IPS DF 6.9 (cell line): ENCODE measurements at regions not wholly inside any gene's neighbourhood (a gene's known extent, or its start where the extent isn't known, plus 50 kb on each side); places are given as distances from the start of the nearest gene placed in this dataset.
A peak's percentile ranks its signal among the peaks of the same experiment; 100 is the strongest.
"Not testable (repeated sequence)": the region's sequence is repeated elsewhere in the genome, so short reads cannot be mapped to it uniquely, and the experiment has no call there.

Source experiments
- DNase-seq: peaks from one replicate; pipeline ENCODE4 v3.0.0-alpha.2; 2013; ENCODE audit warnings: low read depth, low spot score
- H3K27ac ChIP-seq: one replicate; pipeline ENCODE4 v1.5.1; 2013; ENCODE audit warnings: low read length, control low read depth
- H3K27me3 ChIP-seq: 2 replicates; pipeline ENCODE4 v1.6.1; 2013; ENCODE audit warnings: mild to moderate bottlenecking, low read length; ENCODE audit not compliant: control insufficient read depth, insufficient read depth
- H3K36me3 ChIP-seq: 2 replicates; pipeline ENCODE4 v1.6.1; 2013; ENCODE audit warnings: low read length; ENCODE audit not compliant: control insufficient read depth, insufficient read depth
- H3K4me1 ChIP-seq: 2 replicates; pipeline ENCODE4 v1.6.1; 2013; ENCODE audit warnings: low read length; ENCODE audit not compliant: control insufficient read depth, insufficient read depth
- H3K4me3 ChIP-seq: 2 replicates; pipeline ENCODE4 v1.5.1; 2013; ENCODE audit warnings: mild to moderate bottlenecking, low read length
- H3K9me3 ChIP-seq: 2 replicates; pipeline ENCODE4 v1.6.1; 2013; ENCODE audit warnings: low read length, inconsistent platforms; ENCODE audit not compliant: control insufficient read depth, insufficient read depth
- WGBS: extraction: QIAGEN DNeasy Blood & Tissue Kit; methylation state at CpG from one replicate; pipeline ENCODE4 v1.1.7; 2013; ENCODE audit warnings: mixed read lengths, missing lambda C conversion rate; ENCODE audit not compliant: insufficient read length, insufficient coverage; 5-methylcytosine and 5-hydroxymethylcytosine counted together

GRCh38 chr6:82783587-82784236 lies 281.9 kb downstream of the UBE3D start:
- H3K4me1 ChIP-seq = no peaks in the 10 kb centered on the region
- H3K9me3 ChIP-seq = no peaks in the 10 kb centered on the region
- no peaks in the 10 kb centered on the region for H3K27me3 ChIP-seq
- no CpG with 5 or more reads among the region's 6 CpGs for WGBS
- DNase-seq = peak; percentile 20
- no peak overlapping the region for H3K4me3 ChIP-seq
- H3K27ac ChIP-seq = no peak overlapping the region
- H3K36me3 ChIP-seq = no peaks in the 10 kb centered on the region

DNA sequence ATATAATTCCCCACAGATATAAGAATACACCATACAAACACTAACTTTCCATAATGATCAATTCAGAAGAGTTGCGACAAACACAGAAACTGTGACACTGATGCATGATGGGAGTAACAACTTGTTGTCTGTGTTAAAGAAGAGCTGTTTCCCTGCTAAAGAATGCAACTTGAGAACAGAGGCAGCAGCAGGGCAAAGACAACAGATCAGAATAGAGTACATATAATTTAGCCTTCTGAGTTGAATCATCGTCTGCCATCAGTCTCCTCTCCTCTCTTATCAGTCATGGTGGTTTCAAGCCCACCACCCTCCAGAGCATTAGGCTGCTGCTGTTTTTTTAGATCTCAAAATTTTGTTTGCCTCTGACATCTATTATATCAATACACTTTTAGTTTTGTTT lies 280.4 kb downstream of the UBE3D start:
- Histone ChIP-seq H3K27ac (no peak overlapping the region), H3K27me3 (no peaks in the 10 kb centered on the region), H3K36me3 (no peaks in the 10 kb centered on the region), H3K9me3 (no peaks in the 10 kb centered on the region), H3K4me1 (no peaks in the 10 kb centered on the region), H3K4me3 (no peak overlapping the region)
- WGBS = no CpG with 5 or more reads among the region's 2 CpGs
- DNase-seq = no peak

- Histone ChIP-seq H3K9me3 (no peaks in the 10 kb centered on the region), H3K4me1 (no peaks in the 10 kb centered on the region), H3K27me3 (no peaks in the 10 kb centered on the region), H3K27ac (no peak overlapping the region), H3K4me3 (no peak overlapping the region), H3K36me3 (no peaks in the 10 kb centered on the region)
- WGBS = no CpG with 5 or more reads among the region's 3 CpGs
- DNase-seq = no peak
Measured at GRCh38 chr6:82786248-82786647, 279.4 kb downstream of the UBE3D start.

GRCh38 chr6:82795940-82796339 lies 269.7 kb downstream of the UBE3D start:
- Histone ChIP-seq H3K27me3 (no peaks in the 10 kb centered on the region), H3K4me3 (no peak overlapping the region), H3K4me1 (no peaks in the 10 kb centered on the region), H3K27ac (no peak overlapping the region), H3K9me3 (no peaks in the 10 kb centered on the region), H3K36me3 (no peaks in the 10 kb centered on the region)
- no peak for DNase-seq
- no CpG with 5 or more reads among the region's 1 CpG for WGBS

- no peaks in the 10 kb centered on the region for H3K27me3 ChIP-seq
- no peak for DNase-seq
- no peak overlapping the region for H3K4me3 ChIP-seq
- no peaks in the 10 kb centered on the region for H3K9me3 ChIP-seq
- no CpG with 5 or more reads among the region's 2 CpGs for WGBS
- no peaks in the 10 kb centered on the region for H3K36me3 ChIP-seq
- H3K27ac ChIP-seq = no peak overlapping the region
- no peaks in the 10 kb centered on the region for H3K4me1 ChIP-seq
Measured at GRCh38 chr6:82801083-82801482, 264.6 kb downstream of the UBE3D start.

DNA sequence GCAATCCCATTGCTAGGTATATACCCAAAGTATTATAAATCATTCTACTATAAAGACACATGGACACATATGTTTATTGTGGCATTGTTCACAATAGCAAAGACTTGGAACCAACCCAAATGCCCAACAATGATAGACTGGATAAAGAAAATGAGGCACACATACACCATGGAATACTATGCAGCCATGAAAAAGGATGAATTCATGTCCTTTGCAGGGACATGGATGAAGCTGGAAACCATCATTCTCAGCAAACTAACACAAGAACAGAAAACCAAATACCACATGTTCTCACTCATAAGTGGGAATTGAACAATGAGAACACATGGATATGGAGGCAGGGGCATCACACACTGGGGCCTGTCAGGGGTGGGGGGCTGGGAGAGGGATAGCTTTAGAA lies 249.4 kb downstream of the UBE3D start:
- H3K9me3 ChIP-seq, H3K27ac ChIP-seq, H3K4me1 ChIP-seq, DNase-seq, H3K27me3 ChIP-seq, H3K4me3 ChIP-seq, H3K36me3 ChIP-seq: not testable (repeated sequence)

GRCh38 chr6:82818727-82819126 lies 246.9 kb downstream of the UBE3D start:
- DNase-seq = no peak
- Histone ChIP-seq H3K27me3 (no peaks in the 10 kb centered on the region), H3K36me3 (no peaks in the 10 kb centered on the region), H3K9me3 (no peaks in the 10 kb centered on the region), H3K4me3 (no peak overlapping the region), H3K4me1 (no peaks in the 10 kb centered on the region), H3K27ac (no peak overlapping the region)
- whole genome bisulfite sequencing = no CpG with 5 or more reads among the region's 3 CpGs

GRCh38 chr6:82823361-82823760 lies 242.3 kb downstream of the UBE3D start:
- H3K9me3 ChIP-seq = no peaks in the 10 kb centered on the region

GRCh38 chr6:82832811-82833210 lies 232.8 kb downstream of the UBE3D start:
- Histone ChIP-seq H3K4me3 (no peak overlapping the region), H3K27ac (no peak overlapping the region), H3K27me3 (no peaks in the 10 kb centered on the region), H3K36me3 (no peaks in the 10 kb centered on the region), H3K9me3 (no peaks in the 10 kb centered on the region), H3K4me1 (no peaks in the 10 kb centered on the region)
- DNase-seq = no peak
- no CpG with 5 or more reads among the region's 3 CpGs for WGBS

More at GRCh38 chr6:82823361-82823760, 242.3 kb downstream of the UBE3D start:
- Histone ChIP-seq H3K4me1 (no peaks in the 10 kb centered on the region), H3K4me3 (no peak overlapping the region), H3K27ac (no peak overlapping the region), H3K36me3 (no peaks in the 10 kb centered on the region), H3K27me3 (no peaks in the 10 kb centered on the region)
- DNase-seq = no peak

DNA sequence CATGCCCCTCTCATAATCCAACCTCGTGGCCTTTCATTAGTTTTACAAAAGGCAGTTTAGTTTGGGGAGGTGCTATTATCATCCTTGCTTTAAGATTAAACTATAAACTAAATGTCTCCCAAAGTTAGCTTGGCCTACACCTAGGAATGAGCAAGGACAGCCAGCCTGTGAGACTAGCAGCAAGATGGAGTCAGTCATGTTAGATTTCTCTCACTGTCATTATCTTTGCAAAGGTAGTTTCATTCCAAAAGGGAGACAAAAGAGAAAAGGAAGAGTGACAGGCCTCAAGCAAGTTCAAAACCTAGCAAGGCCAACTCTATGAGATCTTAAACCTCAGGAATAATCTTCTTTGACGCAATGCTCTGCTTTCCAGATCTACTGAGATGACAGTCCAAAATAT lies 232.2 kb downstream of the UBE3D start:
- Histone ChIP-seq H3K36me3 (no peaks in the 10 kb centered on the region), H3K9me3 (no peaks in the 10 kb centered on the region), H3K27ac (no peak overlapping the region), H3K27me3 (no peaks in the 10 kb centered on the region), H3K4me3 (no peak overlapping the region), H3K4me1 (no peaks in the 10 kb centered on the region)
- no CpG with 5 or more reads among the region's 2 CpGs for WGBS
- DNase-seq = no peak

- no peak for DNase-seq
- H3K4me3 ChIP-seq = no peak overlapping the region
- no CpG with 5 or more reads among the region's 12 CpGs for WGBS
Measured at GRCh38 chr6:82836022-82836575, 229.5 kb downstream of the UBE3D start.

More at GRCh38 chr6:82836022-82836575, 229.5 kb downstream of the UBE3D start:
- Histone ChIP-seq H3K27me3 (no peaks in the 10 kb centered on the region), H3K36me3 (no peaks in the 10 kb centered on the region), H3K9me3 (no peaks in the 10 kb centered on the region), H3K27ac (no peak overlapping the region), H3K4me1 (no peaks in the 10 kb centered on the region)
